ENCODE measurements at regions not wholly inside any gene's neighbourhood (a gene's known extent, or its start where the extent isn't known, plus 50 kb on each side); places are given as distances from the start of the nearest gene placed in this dataset.

GRCh38 chr6:56838016-56838555 lies 116.8 kb upstream of the BEND6 start:
- TF ChIP-seq CTCF (IDR thresholded peaks at IDR 0.05; ENCODE audit: poor library complexity) = no peak
- TF ChIP-seq EZH2phosphoT487 (IDR thresholded peaks at IDR 0.05; ENCODE audit: low read depth, severe bottlenecking, unreplicated experiment) = no peak
